Activated CD4-positive, alpha-beta T cell treated with anti-CD3 and anti-CD28 coated beads for 48 hours (primary cell): ENCODE measurements at regions not wholly inside any gene's neighbourhood (a gene's known extent, or its start where the extent isn't known, plus 50 kb on each side); places are given as distances from the start of the nearest gene placed in this dataset.
"Not testable (repeated sequence)": the region's sequence is repeated elsewhere in the genome, so short reads cannot be mapped to it uniquely, and the experiment has no call there.

ENCODE experiments used
- DNase-seq: peaks from one replicate; pipeline ENCODE4 v3.0.0-alpha.2; 2020

- no peak for DNase-seq
Measured at GRCh38 chr4:155037031-155037430, 171.4 kb upstream of the NPY2R start.

- DNase-seq, result no peak
Measured at GRCh38 chr4:155038459-155038858, 170.0 kb upstream of the NPY2R start.

- no peak for DNase-seq
Measured at GRCh38 chr4:155039162-155039561, 169.3 kb upstream of the NPY2R start.

GRCh38 chr4:155040031-155040430 is 168.4 kb upstream of the NPY2R start:
- DNase-seq, result no peak

GRCh38 chr4:155042014-155042413 is 166.4 kb upstream of the NPY2R start:
- no peak for DNase-seq

GRCh38 chr4:155044251-155044650 is 164.2 kb upstream of the NPY2R start:
- not testable (repeated sequence) for DNase-seq

GRCh38 chr4:155047755-155048154 is 160.7 kb upstream of the NPY2R start:
- no peak for DNase-seq

- not testable (repeated sequence) for DNase-seq
Measured at GRCh38 chr4:155054042-155054441, 154.4 kb upstream of the NPY2R start.

- DNase-seq, result no peak
Measured at GRCh38 chr4:155060419-155060818, 148.0 kb upstream of the NPY2R start.

GRCh38 chr4:155060873-155061272 is 147.6 kb upstream of the NPY2R start:
- DNase-seq, result no peak

- no peak for DNase-seq
Measured at GRCh38 chr4:155062948-155063347, 145.5 kb upstream of the NPY2R start.

GRCh38 chr4:155064934-155065333 is 143.5 kb upstream of the NPY2R start:
- DNase-seq, result not testable (repeated sequence)

- DNase-seq, result no peak
Measured at GRCh38 chr4:155066871-155067270, 141.6 kb upstream of the NPY2R start.

- no peak for DNase-seq
Measured at GRCh38 chr4:155071962-155072361, 136.5 kb upstream of the NPY2R start.

GRCh38 chr4:155072417-155072816 is 136.0 kb upstream of the NPY2R start:
- no peak for DNase-seq

GRCh38 chr4:155073852-155074251 is 134.6 kb upstream of the NPY2R start:
- no peak for DNase-seq

- DNase-seq, result no peak
Measured at GRCh38 chr4:155076256-155076785, 132.1 kb upstream of the NPY2R start.

GRCh38 chr4:155077452-155078229 is 130.8 kb upstream of the NPY2R start:
- DNase-seq, result no peak

- no peak for DNase-seq
Measured at GRCh38 chr4:155079871-155080270, 128.6 kb upstream of the NPY2R start.

GRCh38 chr4:155081222-155081621 is 127.2 kb upstream of the NPY2R start:
- no peak for DNase-seq

- DNase-seq, result no peak
Measured at GRCh38 chr4:155085843-155086530, 122.4 kb upstream of the NPY2R start.

GRCh38 chr4:155094201-155094820 is 114.1 kb upstream of the NPY2R start:
- DNase-seq, result no peak

GRCh38 chr4:155099231-155099630 is 109.2 kb upstream of the NPY2R start:
- DNase-seq, result no peak

GRCh38 chr4:155106629-155107028 is 101.8 kb upstream of the NPY2R start:
- DNase-seq, result no peak
